HG03521 (cell line): ENCODE measurements at regions not wholly inside any gene's neighbourhood (a gene's known extent, or its start where the extent isn't known, plus 50 kb on each side); places are given as distances from the start of the nearest gene placed in this dataset.

ENCODE experiments used
- ATAC-seq: cut with Tn5 transposase; IDR thresholded peaks from one replicate; pipeline ENCODE4 v1.9.1; 2021; ENCODE audit warnings: mild to moderate bottlenecking, moderate library complexity; ENCODE audit not compliant: unreplicated experiment

GRCh38 chr3:117282566-117282965 is 573.0 kb downstream of the TUSC7 start:
- no peak for ATAC-seq

- ATAC-seq, result no peak
Observed at GRCh38 chr3:117285737-117286136, 576.2 kb downstream of the TUSC7 start.

DNA sequence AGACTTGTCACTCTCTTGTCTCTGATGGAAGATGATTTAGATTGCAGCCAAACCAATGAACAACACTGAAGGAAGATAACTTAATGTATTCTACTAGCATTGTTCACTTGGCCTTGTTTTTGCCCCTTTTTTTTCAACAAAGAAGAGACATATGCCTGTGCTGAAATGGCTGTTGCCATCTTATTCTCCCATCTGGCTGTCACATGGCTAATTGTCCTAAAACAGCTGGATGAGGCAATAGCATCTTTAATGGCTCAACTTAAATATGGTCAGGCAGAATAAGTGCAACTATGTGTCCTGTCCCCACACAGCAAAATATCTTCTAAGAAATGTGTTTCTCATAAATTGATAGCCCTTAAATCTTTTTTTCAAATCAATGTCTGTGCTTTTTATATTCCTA is 576.9 kb downstream of the TUSC7 start:
- no peak for ATAC-seq

- ATAC-seq, result no peak
Observed at GRCh38 chr3:117287602-117288001, 578.0 kb downstream of the TUSC7 start.

DNA sequence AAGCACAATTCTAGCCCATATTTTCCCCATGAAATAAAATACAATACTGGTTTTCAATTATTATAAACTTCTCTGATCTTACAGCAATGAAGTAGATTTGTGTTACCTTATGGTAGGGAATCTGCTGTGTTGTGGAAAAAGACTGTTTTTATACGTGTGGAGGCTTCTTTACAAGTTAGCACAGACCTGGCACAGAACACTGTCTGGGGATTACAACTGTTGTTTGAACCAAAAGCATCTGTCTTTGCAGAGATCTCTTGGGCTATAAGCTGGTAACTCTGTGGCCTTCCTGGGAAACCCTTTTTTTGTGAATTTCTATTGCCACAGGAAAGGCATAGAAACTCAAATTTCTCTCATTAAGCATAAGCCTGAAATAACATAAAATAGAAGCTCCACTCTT is 581.9 kb downstream of the TUSC7 start:
- ATAC-seq, result no peak

GRCh38 chr3:117297065-117297464 is 587.5 kb downstream of the TUSC7 start:
- ATAC-seq, result no peak

GRCh38 chr3:117297541-117297940 is 588.0 kb downstream of the TUSC7 start:
- ATAC-seq, result no peak

DNA sequence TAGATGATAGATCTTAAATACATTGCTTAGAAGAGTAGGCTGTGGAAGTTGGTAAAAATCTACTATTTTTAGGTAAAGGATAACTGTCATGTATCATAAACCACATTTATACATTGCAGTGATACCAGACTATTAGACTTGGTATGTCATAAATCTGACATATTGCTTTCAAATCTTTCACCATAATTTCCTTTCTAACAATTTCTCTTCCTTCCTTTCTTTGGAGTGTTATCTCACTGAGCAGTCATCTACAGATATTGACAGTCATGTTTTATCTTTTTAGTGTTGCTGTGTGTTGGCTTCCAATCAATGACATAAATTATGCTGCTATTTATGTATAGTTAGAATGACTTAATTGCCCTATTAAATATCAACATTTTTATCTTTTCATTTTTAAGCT is 588.7 kb downstream of the TUSC7 start:
- ATAC-seq, result no peak

DNA sequence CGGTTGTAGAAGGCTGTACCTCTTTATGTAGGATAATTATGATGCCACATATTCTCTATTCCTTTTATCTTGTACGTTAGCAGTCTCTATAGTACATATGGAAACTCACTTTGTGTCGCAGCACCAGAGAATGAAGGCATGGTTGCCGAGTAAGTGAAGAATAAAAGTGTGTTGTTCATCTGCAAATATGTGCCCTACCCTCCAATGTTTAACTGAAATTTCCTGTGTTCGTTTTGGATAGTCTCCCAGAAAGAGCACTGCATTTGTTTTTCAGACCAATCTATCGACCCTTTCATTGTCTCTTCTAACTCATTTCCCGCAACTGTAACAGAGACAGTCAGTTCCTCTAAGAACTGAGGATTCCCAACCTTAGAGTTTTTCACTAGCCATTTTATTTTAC is 592.8 kb downstream of the TUSC7 start:
- no peak for ATAC-seq

- no peak for ATAC-seq
Observed at GRCh38 chr3:117303443-117303842, 593.9 kb downstream of the TUSC7 start.

GRCh38 chr3:117304681-117305080 is 595.1 kb downstream of the TUSC7 start:
- ATAC-seq, result no peak

GRCh38 chr3:117305681-117306080 is 596.1 kb downstream of the TUSC7 start:
- no peak for ATAC-seq

- ATAC-seq, result no peak
Observed at GRCh38 chr3:117306299-117306698, 596.7 kb downstream of the TUSC7 start.

GRCh38 chr3:117308353-117308752 is 598.8 kb downstream of the TUSC7 start:
- ATAC-seq, result no peak

GRCh38 chr3:117308756-117309155 is 599.2 kb downstream of the TUSC7 start:
- ATAC-seq, result no peak

DNA sequence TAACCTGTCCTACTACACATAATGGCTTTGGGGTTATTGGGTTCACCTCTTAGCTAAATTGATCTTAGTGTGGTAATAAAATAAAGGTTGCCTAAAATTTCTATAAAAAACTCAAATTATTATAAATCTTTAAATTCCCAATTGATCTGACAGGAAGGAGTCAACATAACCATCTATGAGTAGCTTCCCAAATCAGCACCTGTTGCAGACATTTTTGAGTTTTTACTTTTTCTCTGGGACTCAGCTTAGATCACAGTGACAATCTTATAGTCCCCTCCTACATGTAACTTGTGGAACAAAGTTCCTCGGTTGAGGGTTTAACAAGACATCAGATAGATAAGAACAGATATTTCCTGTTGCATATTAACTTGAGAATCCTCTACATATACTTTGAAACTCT is 601.0 kb downstream of the TUSC7 start:
- ATAC-seq, result no peak

DNA sequence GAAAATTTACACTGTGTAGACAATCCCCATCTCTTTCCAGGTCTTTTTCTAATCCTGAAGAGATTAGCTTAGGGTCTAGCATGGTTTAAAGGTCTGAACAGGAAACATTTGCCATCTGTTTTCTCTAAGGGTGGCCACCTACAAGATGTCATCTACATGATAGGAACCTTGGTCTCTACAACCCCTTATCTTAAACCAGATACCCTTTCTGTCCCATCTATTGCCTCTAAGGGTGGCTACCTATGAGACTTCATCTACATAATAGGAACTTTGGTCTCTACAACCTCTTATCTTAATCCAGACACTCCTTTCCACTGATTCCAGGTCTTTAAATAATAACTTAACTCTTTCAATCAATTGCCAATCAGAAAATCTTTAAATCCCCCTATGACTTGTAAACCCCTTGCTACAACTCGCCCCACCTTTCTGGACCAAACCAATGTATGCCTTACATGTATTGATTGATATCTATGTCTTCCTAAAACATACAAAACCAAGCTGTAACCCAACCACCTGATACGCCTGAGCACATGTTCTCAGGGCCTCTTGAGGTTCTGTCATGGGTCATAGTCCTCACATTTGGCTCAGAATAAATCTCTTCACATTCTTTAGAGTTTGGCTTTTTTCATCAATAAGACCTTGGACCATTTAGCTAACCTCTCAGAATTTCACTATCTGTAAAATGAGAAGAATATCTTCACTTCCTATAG is 605.0 kb downstream of the TUSC7 start:
- no peak for ATAC-seq

- ATAC-seq, result no peak
Observed at GRCh38 chr3:117322866-117323265, 613.3 kb downstream of the TUSC7 start.

GRCh38 chr3:117346901-117347300 is 637.3 kb downstream of the TUSC7 start:
- no peak for ATAC-seq

DNA sequence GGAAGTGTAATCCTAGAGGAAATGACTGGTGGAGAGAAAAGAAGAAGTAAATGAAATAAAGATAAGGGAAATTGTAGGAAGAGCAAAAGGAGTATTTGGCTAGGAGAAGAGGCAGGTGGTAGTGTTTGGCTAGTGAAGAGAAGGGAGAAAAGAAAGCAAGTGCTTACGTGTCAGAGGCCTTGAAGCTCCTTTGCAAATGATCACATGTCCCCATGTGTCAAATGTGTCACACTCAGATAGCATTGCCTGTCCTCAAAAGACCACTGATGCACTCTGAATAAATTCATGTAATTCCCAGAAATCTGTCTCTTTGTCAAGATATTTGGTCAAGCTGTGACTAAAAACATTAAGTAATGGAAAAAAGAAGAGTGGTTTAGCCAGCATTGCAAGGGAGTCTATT is 639.3 kb downstream of the TUSC7 start:
- no peak for ATAC-seq

GRCh38 chr3:117349566-117349965 is 640.0 kb downstream of the TUSC7 start:
- no peak for ATAC-seq

DNA sequence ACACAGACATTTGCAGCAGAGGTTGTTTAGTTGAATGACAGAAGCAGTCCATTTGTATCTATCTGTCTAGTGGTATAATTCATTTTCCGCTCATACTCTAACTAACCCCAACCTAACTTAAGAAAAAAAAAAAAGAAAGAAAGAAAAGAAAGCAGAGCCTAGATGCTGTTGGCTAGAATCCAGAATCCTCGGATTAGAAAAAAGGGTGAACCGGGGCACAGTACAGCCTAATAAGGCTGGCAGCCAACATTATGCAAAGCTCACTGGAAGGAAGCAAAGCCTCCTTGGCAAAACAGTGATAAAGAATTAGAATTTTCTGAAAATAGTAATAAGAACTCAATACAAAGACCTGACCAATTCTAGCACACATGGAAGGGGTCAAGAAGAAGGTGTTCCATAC is 640.8 kb downstream of the TUSC7 start:
- no peak for ATAC-seq

DNA sequence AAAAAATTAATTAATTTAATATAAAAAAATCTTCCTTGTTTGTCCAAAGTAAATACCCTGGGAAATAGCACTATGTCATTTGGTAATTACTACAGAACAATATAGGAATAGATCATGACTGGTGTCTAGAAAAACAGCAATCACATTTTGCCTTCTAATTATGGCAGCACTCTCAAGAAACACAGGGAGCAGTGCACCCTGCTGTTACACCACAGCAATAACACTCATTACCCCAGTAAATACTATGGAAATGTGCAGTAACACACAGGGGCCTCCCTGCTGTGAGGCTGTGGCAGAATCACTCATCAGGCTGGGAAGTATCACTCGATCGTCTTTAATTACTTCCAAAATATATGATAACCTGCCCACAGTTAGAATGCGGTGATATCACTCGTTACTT is 646.0 kb downstream of the TUSC7 start:
- peak; percentile 51 for ATAC-seq
